GM19397 (cell line): ENCODE measurements at regions not wholly inside any gene's neighbourhood (a gene's known extent, or its start where the extent isn't known, plus 50 kb on each side); places are given as distances from the start of the nearest gene placed in this dataset.

Experiments
- ATAC-seq: cut with Tn5 transposase; IDR thresholded peaks from one replicate; pipeline ENCODE4 v1.9.1; 2021; ENCODE audit warnings: mild to moderate bottlenecking, moderate library complexity; ENCODE audit not compliant: unreplicated experiment

DNA sequence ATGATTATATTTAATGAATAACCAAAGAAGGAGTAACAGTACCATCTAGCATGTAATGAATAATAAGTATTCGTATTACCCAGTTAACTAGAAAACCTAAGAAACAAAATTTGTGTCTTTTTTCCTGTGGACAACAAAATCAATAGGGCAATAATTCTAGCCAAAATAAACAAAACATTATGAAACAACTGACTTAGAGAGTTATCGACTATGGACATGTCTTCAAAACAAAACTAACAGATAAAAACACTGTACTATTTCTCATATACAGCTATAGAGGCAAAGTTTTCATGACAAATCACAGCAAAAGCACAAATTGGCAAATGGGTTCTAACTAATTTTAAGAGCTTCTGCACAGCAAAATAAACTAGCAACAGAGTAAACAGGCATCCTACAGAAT is 224.1 kb downstream of the ALX1 start:
- ATAC-seq, result no peak

DNA sequence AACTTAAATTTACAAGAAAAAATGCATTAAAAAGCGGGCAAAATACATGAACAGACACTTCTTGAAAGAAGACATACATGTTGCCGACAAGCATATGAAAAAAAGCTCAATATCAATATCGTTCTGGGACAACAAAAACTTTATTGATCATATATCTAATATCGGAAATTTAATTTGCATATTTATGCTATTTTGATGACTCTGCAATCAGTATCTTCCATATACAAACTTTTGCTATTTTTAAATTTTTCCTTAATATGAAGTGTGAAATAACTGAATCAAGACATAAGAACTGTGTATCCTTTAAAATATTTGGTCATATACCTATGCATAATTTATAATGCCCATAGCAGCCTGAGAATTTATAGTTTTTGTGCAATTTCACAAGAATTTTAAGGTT is 224.6 kb downstream of the ALX1 start:
- no peak for ATAC-seq

DNA sequence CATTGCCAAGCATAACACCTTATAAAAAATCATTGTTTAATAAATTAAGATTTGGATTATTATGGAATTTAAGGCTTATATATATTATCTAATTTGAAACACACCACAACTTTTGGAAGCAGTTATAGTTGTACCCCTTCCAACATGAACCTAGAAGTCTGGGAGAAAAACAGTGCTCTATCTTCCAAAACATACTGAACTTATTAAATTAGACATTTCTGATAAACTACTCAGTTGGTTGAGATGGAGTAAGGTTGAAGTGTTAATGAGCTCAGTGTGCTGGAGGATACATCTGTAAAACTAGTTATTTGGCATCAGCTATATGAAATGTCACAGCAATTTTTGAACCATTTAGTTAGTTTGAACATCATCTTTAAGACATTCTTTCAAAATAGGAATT is 227.4 kb downstream of the ALX1 start:
- ATAC-seq, result no peak

DNA sequence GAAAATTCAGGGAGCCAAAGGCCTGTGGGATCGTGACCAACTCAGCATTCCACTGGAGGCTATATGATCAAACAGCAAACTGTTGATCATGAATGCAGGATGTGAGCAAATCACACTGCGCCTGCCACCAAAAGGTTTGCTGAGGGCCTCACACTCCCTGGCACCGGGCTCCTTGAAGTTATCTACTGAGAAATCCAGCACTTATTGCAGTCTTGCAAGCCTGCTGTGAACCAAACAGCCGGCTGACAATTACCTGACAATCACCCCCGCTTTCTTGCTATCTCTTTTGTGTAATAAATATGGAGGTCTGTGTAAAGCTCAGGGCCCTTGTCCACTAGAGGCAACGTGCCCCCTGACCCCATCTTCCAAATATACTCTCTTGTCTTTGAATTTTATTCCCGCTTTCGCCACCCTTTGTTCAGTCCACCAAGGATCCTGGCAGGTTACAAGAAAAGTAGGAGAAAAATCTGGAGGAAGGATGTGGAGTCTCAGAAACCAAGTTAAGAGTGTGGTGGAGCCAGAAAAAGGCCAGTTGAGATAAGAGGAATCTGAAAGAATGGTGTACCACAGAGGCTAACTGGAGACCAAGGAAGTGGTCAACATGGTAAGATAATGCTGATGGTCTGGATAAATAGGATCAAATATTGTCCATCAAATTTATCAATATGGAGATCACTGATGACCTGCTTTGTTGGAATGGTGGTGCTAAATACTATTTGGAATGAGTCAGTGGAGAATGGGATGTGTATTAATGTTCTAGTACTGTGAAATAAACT is 229.2 kb downstream of the ALX1 start:
- ATAC-seq, result peak; percentile 42

DNA sequence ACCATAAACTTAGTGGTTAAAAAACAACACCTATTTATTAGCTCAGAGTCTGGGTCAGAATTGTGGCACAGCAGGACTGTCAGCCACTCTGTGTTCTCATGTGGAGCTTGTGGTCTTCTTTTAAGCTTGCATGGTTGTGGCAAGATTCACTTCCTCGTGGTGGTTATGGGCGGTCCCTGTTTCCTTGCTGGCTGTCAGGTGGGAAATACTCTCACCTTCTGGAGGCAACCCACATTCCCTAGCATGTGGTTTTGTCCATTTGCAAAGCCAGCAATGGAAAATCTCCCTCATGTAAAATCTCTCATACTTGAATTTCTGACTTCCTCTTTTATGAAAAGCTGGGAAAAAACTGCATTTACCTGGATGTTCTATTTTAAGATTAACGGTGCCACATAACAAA is 229.8 kb downstream of the ALX1 start:
- peak; percentile 97 for ATAC-seq

DNA sequence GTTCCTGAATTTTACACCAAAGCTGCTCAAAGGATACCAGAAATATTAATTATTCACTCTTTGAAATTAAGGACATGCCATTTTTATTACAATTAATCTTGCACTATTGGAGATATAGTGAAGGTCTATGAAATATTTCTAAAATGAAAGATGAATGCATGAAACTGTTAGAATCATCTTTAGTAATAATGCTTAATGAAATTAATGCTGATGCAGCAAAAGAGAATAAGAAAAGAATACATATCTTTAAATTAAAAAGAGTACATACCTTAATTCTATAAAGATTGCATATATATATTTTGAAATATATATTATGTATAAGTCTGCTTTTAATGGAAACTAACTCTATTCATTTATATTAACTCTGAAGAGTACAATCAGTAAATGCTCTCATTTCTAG is 236.0 kb downstream of the ALX1 start:
- no peak for ATAC-seq

DNA sequence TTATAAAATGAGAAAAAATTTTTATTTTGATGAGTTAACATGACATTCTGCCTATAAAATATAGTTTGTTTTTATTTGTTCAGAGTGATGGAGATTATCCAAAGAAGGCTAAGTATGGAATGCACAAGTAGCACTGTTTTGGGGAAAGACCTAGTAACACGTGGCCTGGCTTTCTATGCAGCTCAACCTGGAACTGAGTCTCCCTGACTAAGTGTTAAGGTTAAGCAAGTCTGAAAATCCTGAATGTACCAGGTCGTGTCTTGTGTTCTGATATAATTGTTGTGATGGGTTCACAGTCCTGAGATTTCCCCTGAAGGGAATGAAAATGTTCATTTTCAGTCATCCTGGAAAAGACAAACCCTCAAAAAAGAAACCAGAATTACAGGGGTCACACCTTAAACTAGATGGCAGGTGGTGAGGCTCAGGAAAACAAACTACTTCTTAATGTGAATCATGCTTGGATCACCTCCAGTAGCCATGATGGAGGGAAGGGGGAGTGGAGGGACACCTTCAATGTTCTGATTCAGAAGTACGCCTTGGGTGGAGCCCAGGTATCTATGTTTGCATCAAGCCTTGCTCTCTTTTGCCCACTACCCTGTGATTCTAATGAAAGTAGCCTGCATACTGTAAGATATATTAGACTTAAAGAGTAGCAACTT is 236.8 kb downstream of the ALX1 start:
- no peak for ATAC-seq

DNA sequence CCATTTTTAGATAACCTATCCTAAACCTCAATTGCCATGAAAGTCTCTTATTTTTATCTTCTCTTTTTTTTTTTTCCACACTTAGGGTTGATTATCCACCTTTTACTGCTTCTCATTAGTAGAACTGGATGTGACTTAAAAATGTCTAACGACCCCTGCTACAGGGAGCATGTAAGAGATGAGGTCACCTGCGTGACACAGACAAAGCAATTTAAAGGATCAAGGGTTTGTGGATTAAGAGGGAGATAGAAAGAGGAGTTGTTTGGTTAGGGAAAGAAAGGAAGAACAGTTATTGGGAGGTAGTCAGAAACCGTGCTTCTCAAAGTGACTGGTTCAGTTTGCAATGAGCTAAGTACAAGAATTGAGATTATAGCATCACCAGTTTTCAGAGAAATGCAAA is 239.1 kb downstream of the ALX1 start:
- ATAC-seq, result no peak

DNA sequence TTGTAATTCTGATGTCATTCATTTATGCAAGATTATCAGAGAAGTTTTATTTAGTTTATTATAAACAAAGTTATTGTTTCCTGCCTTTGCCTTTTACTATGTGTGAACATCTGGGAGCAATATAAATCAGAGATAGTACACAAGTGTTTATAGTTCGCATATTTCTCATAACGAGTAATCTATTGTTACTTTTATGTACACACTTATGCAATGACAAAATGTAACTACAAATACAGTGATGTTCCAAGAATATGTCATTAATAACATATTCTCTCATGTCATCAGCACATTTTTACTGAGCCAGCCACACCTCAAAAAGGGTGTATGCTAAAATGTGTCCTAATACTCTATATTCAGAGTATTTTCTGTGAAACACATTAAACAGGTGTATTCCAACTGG is 243.2 kb downstream of the ALX1 start:
- ATAC-seq, result no peak

DNA sequence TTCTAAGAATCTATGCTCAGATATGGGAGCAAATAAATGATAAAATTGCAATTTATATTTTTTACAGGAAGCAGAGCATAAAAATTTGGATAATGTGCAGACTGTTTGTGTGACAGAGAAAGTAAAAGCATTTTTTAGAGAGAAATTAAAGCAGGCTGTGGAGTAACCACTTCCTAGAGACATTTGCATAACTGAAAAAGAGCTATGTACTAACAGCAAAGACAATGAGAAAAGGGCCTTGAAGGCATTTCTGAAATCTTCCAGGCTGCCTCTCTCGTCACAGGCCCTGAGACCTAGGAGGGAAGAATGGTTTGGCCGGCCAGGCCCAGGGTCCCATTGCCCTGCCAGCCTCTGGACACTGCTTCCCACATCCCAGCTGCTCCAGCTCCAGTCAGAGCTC is 247.2 kb downstream of the ALX1 start:
- peak; percentile 68 for ATAC-seq

DNA sequence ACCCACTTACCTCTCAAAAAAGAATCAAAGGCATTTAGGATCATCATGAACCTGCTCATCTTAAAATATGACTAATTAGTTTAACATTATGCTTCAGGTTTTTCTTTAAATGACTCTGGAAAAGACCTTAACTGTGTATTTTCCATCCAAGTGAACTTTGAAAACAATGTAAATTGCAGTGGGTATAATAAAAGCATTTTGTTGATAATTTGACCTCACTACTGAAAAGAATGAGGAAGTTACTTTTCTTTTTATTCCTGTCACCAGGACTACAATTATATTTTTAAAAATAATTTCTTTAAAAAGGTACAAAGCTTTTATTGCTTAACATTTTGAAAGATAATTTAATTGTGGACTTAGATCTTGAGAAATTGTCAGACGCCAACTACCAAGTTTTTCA is 249.9 kb downstream of the ALX1 start:
- no peak for ATAC-seq

DNA sequence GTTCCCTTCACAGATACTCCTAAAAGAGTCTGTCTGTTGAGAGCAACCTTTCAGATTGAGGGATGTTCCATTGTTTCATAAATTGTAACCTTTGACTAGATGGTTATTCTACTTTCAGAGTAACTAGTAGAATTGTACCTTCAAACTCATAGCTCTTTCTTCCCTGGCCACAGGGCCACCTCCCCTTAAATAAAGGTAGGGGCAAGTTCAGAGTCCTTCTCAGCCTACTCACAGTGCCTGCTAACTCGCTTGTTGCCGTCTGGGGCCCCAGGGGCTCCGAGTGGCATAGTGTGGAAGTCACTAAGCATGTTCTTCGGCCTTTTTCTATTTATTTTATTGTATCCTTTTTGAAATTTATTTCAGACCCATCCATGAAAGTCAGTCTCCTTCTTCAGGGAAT is 250.4 kb downstream of the ALX1 start:
- ATAC-seq, result no peak

DNA sequence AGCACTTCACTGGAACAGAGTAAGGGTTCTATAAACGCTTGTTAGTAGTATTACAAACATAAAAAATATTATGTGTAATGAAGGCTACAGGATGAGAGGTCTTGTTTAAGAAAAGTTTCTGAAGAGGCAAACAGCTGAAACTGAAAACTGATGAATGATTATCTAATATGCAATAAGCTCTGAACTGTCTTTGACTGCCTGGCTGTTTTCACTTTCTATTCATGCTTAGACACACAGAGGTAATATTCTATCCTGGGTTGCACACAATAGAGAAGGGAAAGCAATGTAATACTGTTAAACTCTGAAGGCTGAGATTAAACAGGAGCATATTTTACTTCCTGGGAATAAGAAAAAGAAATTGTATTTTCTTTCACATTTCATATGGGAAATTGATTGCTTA is 251.3 kb downstream of the ALX1 start:
- ATAC-seq, result peak; percentile 91

DNA sequence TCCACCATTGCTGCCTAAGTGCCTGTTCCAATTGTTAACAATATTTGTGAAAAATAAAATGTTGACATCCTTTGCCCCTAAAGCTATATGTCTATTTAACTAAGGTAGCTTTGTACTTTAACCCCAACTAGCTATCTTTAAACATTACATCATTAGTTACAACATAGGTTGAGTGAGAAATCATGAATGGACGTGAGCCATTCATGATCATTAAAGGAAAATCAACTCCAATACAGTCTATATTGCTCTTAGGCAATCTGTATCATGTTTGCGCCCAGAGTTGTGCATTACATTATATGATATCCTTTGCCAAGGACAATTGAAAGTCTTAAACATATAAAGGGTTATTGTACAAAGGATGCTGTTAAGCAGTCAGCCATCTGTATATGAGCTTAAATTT is 269.6 kb downstream of the ALX1 start:
- ATAC-seq, result no peak

DNA sequence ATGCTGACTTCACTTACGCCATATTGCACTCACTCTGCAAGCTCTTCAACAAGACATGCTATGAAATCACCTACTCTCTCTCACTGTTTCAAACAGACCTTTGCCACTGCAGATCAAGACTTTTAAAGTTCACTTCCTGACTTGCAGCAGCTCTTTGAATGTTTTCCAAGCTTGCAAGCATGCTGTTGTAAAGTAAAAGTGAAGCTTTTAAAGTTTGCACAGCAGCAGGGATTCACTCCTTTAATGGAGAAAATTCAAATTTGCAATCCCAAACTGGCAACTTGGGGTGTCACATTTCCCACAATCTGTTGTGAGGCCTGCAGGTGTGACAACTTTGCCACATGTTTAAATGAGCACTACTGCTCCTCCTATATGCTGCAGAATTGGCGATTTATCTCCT is 270.9 kb downstream of the ALX1 start:
- ATAC-seq, result no peak

DNA sequence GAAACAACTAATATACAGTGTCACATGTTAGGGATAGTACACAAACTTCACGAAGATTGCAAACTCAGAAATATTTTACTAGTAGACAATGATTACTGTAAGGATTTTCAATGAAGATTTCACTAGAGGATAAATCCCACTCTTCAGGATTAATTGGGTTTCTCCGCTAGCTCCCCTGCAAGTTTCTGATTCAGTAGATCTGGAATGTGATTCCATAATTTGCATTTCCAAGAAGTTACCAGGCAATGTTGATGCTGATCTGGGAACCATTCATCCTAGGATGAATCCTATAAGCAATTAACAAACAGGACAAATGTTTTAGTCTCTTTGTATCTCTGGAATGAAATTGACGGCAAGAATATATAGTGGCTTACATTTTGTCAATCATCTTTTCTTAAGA is 272.4 kb downstream of the ALX1 start:
- no peak for ATAC-seq

DNA sequence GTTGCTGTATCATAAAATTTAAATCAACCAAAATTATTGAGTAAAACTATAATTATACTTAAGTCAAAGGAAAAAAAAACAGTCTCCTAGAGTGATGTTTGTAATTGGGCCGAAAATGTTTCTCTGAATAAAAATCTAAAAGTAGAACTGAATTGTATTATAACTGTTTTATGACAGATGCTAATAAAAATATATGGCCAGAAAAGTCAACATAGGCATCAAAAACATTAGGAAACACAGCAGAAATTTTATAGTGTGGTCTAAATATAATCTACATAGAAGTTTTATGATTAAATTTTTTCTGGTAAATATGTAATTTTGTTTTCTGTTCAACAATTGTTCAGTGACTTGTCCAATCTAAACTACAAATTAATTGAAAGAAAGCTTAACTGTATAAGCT is 277.8 kb downstream of the ALX1 start:
- ATAC-seq, result no peak

DNA sequence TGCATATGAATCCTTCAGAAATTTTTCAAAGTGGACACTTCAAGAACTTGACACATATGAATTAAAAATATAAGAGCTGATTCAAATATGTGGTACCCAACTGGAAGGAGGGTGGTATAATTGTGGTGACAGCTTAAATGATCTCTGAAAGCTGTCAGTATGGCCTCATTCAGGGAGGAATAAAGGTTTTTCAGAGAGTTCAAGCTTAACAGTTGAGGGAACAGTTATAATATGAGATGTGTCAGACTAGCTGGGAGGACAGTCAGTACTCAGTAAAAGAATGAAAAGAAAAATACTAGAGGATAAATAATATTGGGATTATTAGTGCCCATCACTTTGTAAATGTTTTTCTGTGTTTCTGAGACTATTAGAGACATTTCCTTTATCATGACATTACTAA is 277.5 kb downstream of the RASSF9 start:
- no peak for ATAC-seq

DNA sequence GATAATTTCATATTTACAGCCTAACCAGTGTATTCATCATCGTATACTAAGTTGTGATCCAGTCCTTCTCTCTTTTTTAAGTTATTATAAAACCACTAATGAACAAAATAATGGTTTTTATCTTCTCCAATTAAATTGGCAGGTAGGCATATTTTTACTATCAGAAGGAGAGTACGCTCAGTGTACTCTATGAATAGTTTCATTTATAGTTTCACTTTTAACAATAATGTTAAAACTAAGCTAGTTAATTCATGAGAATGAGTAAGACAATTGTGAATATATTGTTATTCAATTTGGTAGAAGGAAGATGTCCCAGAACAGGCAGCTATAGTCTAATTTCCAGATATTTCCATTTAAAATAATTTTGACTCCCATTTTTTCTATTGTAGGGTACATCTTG is 277.1 kb downstream of the RASSF9 start:
- ATAC-seq, result no peak

DNA sequence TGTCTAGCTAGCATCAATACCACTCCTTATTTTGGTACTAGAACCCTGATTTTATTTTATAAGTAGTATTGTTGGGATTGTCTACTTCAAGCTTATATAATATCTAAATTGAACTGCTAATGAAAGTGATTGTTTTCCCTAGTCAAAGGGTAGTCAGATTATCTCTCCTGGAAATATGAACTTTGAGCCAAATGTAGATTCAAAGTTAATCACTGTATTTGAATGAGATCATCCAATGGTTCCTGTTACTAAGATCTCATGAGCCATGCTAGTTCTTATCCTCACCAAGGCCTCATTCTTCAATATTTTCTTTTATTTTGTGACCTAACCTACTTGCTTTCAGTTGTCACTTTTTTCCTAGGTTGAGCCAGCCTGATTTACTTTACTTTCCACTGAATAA is 276.7 kb downstream of the RASSF9 start:
- ATAC-seq, result no peak

DNA sequence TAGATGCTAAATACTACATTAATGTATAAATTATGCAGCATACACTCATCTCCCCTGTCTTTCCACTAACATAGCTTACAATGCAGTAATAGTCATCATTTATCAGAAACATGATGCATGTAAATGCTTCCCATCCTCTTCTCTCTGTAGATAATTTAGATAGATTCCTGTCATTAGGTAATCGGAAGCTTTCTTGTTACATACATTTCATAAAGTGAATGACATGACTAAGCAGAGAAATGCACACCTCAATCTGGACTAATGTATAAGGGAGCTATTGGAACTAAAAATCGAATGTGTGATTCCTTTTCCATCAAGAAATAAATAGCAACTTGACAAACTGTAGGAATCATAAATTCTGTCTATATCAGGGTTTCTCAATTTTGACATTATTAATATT is 273.4 kb downstream of the RASSF9 start:
- no peak for ATAC-seq

DNA sequence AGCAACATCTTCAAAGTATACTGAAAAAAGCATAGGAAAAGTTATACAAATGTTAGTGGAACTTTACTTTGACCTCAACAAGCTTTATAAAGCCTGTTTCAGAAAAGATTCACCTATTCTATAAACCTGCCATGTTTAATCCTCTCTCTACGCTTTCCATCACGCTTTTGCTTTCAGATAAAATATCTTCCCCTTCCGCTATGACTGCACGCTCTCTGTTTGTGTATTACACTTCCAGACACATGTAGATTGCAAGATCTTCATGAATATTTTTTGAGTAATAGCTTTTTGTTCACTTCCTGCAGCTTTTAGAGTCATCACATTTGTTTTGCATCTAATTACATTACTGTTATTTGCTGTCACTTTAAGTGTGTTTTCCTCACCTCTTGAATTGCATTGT is 271.4 kb downstream of the RASSF9 start:
- no peak for ATAC-seq
